HK-2 (cell line): ENCODE measurements at regions not wholly inside any gene's neighbourhood (a gene's known extent, or its start where the extent isn't known, plus 50 kb on each side); places are given as distances from the start of the nearest gene placed in this dataset.
"Not testable (repeated sequence)": the region's sequence is repeated elsewhere in the genome, so short reads cannot be mapped to it uniquely, and the experiment has no call there.

ENCODE experiments used
- DNase-seq: peaks from one replicate; pipeline ENCODE4 v3.0.0-alpha.2; 2018; ENCODE audit not compliant: unreplicated experiment

GRCh38 chr2:87675487-87675886 is 72.4 kb upstream of the PLGLB2 start:
- DNase-seq, result not testable (repeated sequence)

- DNase-seq, result not testable (repeated sequence)
These were observed 70.4 kb upstream of the PLGLB2 start for GRCh38 chr2:87677421-87677923.

- DNase-seq, result not testable (repeated sequence)
These were observed 69.1 kb upstream of the PLGLB2 start for GRCh38 chr2:87678742-87679173.

- not testable (repeated sequence) for DNase-seq
These were observed 67.9 kb upstream of the PLGLB2 start for GRCh38 chr2:87679950-87680349.

DNA sequence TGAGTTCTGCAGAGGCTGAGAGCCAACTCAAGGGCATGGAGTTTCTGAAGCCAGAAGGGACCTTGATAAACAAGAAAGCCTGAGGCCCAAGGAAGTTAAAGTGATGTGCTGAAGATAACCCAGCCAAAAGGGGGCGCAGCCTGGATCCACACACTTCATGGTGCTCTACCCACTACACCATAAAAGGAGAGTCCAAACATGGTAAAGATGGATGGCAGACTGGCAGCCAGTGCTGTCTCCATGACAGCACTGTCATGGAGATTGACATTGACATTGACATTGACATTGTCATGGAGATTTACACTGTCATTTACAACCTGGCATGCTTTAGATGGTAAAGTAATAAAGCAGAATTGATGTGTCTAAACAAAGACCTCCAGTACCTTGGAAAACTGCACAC is 67.2 kb upstream of the PLGLB2 start:
- not testable (repeated sequence) for DNase-seq

DNA sequence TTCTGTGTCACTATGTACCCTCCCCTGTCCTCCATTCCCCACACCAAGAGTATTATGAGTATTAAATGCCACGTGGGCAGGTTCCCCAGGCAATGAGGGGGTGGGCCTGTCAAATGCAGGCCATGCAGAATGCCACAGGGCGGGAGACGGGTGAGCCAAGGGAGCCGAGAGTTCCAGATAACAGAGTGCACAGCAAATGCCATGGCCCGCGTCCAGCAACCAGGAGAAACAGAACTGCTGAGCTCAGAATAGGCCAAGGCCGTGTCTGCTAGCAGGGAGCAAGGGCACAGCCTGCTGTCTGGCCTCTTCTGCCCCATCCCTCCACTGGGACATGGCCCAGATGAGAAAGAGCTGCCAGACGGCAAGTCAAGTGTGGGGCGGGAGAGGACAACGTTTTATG is 64.4 kb upstream of the PLGLB2 start:
- DNase-seq, result not testable (repeated sequence)

- not testable (repeated sequence) for DNase-seq
These were observed 63.9 kb upstream of the PLGLB2 start for GRCh38 chr2:87683961-87684360.

DNA sequence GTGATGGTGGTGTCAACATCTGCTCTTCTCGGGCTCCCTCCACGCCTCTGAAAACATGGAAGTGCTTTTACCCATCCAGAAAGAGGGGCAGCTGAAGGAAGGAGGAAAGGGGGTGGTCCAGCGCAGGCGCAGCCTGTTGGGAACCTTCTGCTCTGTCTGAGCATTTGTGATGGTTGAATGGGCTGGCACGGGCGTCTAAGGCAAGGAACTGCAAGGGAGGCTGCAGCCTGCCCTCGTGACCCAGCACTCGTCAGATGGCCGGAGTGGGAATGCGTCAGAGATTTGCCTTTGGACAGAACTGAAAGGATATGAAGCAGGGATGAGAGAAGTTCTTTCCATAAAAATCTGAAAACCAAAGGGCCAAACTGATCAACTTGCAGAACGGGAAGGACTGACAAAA is 62.3 kb upstream of the PLGLB2 start:
- DNase-seq, result not testable (repeated sequence)

DNA sequence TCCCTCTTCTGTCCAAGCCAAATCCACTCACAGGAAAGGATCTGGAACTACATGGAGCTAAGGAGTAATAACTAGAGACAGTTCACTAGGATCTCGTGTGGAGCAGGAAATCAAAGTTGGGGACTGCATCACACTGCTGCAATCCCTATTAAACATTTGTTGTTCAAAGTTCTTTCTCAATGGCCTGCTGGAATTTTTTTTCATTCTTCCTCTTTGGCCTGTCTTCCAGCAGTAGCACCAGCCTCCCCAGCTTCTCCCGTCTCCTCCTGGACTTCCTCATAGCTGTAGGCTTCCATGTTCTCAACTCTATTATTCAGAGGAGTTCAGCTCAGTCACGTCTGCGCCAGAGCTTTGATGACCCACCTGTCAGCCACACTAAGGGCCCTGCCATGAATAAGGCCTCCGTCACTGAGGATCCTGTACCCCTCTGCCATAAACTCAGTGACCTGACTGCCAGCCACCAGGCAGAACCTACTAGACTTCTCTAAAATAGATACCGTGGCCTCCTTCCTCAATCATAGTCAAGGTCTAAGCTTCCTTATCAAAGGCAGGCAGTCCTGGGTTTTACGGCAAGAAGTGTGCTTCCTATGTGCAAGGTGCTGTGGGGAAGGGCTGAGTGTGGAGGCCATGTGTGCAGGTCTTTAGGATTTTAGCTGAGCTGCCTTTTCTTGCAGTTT is 60.9 kb upstream of the PLGLB2 start:
- not testable (repeated sequence) for DNase-seq

DNA sequence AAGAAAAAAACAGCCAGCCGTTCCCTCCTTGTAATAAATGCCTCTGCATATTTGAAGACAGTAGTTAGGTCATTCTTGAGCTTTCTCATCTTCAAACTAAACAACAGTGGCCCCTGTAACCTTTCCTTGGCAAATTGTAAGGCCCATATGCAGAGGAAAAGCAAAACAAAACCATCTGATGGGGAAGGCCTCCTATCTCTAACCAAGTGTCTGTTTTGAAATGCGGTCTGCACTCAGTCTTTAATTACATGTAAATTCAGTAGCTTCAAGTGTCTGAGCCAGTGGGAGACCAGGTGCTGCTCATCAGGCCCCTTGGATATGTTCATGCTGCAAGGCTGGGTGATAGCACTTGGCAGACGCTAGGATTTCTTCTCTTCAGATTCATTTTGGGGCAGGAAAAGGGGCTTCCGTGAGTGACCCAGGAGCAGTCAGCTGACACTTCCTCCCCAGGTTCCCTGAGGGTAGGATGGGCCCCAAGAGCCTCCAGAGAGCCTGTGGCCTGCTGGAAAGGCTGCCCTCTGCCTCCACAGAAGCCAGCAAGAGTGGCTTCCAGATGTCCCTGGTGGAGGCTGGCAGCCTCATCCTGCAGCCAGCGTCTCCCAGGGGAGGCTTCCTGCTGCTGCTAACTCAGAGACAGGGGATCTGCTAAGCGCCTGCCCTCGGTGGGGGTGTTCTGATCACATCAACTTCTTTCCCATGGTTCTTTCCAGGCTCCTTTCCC is 60.2 kb upstream of the PLGLB2 start:
- not testable (repeated sequence) for DNase-seq

- DNase-seq, result not testable (repeated sequence)
These were observed 55.8 kb upstream of the PLGLB2 start for GRCh38 chr2:87691899-87692592.

DNA sequence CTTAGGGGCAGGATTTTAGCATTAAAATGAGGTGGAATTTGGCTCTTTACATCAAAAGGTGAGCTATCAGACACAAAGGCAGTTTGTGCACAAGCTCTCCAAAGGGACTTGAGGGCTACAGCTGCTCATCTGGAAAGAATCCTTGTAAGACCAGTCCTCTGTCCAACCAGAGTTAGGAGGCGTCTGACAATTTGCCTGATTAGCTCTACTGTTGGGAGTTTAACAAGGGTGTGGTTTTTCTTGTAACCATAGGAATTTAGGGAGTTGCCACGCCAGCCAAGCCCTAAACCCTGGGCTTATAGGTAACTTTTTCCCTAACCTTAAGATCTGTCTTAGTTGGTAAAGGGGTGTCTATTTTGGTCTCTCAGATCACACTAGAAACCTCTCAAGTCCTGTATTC is 55.0 kb upstream of the PLGLB2 start:
- not testable (repeated sequence) for DNase-seq

GRCh38 chr2:87693882-87694281 is 54.0 kb upstream of the PLGLB2 start:
- DNase-seq, result not testable (repeated sequence)

- not testable (repeated sequence) for DNase-seq
These were observed 52.1 kb upstream of the PLGLB2 start for GRCh38 chr2:87695596-87696323.
